Vagina (tissue), 2 donors: ENCODE measurements at regions not wholly inside any gene's neighbourhood (a gene's known extent, or its start where the extent isn't known, plus 50 kb on each side); places are given as distances from the start of the nearest gene placed in this dataset.

Experiments used
- DNase-seq, 2 donors: peaks; one replicate each; pipeline ENCODE4 v3.0.0-alpha.2; 2017; ENCODE audit errors: extremely low spot score in 2 of 2
- H3K27ac ChIP-seq: fragments of 200-600 bp; sonication (generic); one replicate; pipeline ENCODE4 v1.5.1; 2019
- H3K27me3 ChIP-seq: fragments of 200-600 bp; sonication (generic); one replicate; pipeline ENCODE4 v1.5.1; 2019
- H3K36me3 ChIP-seq, 2 donors: fragments of 200-600 bp; sonication (generic); one replicate each; pipeline ENCODE4 v1.5.1; 2017 to 2019
- H3K4me1 ChIP-seq: fragments of 200-600 bp; sonication (generic); one replicate; pipeline ENCODE4 v1.5.1; 2019
- H3K4me3 ChIP-seq, 2 donors: fragments of 200-600 bp; sonication (generic); 1 replicate in 1 of 2; 2 replicates in 1 of 2; pipeline ENCODE4 v1.5.1; 2016 to 2019
- H3K9me3 ChIP-seq: fragments of 200-600 bp; sonication (generic); one replicate; pipeline ENCODE4 v1.5.1; 2019
- CTCF ChIP-seq, 3 experiments: fragments of 450-650 bp in 2 of 3; fragments of 200-600 bp in 1 of 3; sonication (generic) in 1 of 3; IDR thresholded peaks; one replicate each; pipeline ENCODE4 v1.5.1; 2017 to 2019; ENCODE audit warnings: antibody characterized with exemption in 3 of 3, mild to moderate bottlenecking in 2 of 3, moderate library complexity in 2 of 3
- POLR2A ChIP-seq, 2 donors: fragments of 450-650 bp; IDR thresholded peaks; one replicate each; pipeline ENCODE4 v1.6.1; 2017; ENCODE audit warnings: antibody characterized with exemption in 2 of 2, mild to moderate bottlenecking in 2 of 2, moderate library complexity in 2 of 2
- POLR2AphosphoS5 ChIP-seq, 2 donors: sonication (generic); formaldehyde crosslinking; IDR thresholded peaks; one replicate each; pipeline ENCODE4 v1.9.0; 2017; ENCODE audit warnings: antibody characterized with exemption in 2 of 2, mild to moderate bottlenecking in 2 of 2, low read depth in 1 of 2; ENCODE audit not compliant: insufficient read depth in 1 of 2
- intact Hi-C: fragments of 100-400 bp; cut with DNase I; formaldehyde crosslinking; loops from one replicate; pipeline ENCODE4 v1.15.1; 2023

GRCh38 chr1:219329578-219329977 lies 155.9 kb downstream of the LYPLAL1 start:
- TF ChIP-seq POLR2AphosphoS5 (IDR thresholded peaks at IDR 0.05; ENCODE audit: insufficient read depth in 1 of 2, low read depth in 1 of 2) (no peak), CTCF (IDR thresholded peaks at IDR 0.05) (no peak), POLR2A (IDR thresholded peaks at IDR 0.05) (no peak)
- H3K27me3 ChIP-seq = no peaks in the 10 kb centered on the region
- no peak overlapping the region for H3K27ac ChIP-seq
- DNase-seq = no peak
- H3K4me3 ChIP-seq = no peak overlapping the region
- H3K9me3 ChIP-seq = no peaks in the 10 kb centered on the region
- H3K4me1 ChIP-seq = no peaks in the 10 kb centered on the region
- no peaks in the 10 kb centered on the region for H3K36me3 ChIP-seq
- intact Hi-C loops = no loop called here

- DNase-seq = no peak
- no peak overlapping the region for H3K27ac ChIP-seq
- H3K27me3 ChIP-seq = no peaks in the 10 kb centered on the region
- no peak for TF ChIP-seq CTCF (IDR thresholded peaks at IDR 0.05)
- TF ChIP-seq POLR2AphosphoS5 (IDR thresholded peaks at IDR 0.05; ENCODE audit: insufficient read depth in 1 of 2, low read depth in 1 of 2) = no peak
- no peak for TF ChIP-seq POLR2A (IDR thresholded peaks at IDR 0.05)
- no peaks in the 10 kb centered on the region for H3K36me3 ChIP-seq
- no peak overlapping the region for H3K4me3 ChIP-seq
- intact Hi-C loops = no loop called here
- no peaks in the 10 kb centered on the region for H3K4me1 ChIP-seq
- no peaks in the 10 kb centered on the region for H3K9me3 ChIP-seq
Observed at GRCh38 chr1:219326843-219327242, 153.2 kb downstream of the LYPLAL1 start.

DNA sequence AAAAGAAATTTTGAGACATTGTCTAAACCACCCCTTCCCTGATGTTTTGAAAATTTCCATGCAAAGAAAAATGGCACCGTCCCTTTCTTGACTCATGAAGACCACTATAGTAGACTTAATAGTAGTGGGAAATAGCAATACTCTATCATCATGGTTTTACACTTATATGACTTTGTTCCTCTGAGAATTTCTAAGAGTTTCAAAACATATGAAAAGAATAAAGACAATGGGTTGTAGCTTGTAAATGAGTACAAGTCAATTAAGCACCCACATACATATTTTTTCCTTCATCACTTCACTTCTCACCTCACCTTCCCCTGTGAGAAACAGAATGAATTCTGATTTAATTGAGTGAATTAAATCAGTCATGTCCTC lies 151.7 kb downstream of the LYPLAL1 start:
- intact Hi-C loops = no loop called here
- TF ChIP-seq POLR2A (IDR thresholded peaks at IDR 0.05) = no peak
- no peak for TF ChIP-seq POLR2AphosphoS5 (IDR thresholded peaks at IDR 0.05; ENCODE audit: insufficient read depth in 1 of 2, low read depth in 1 of 2)
- no peak for TF ChIP-seq CTCF (IDR thresholded peaks at IDR 0.05)
- no peak overlapping the region for H3K4me3 ChIP-seq
- no peaks in the 10 kb centered on the region for H3K27me3 ChIP-seq
- DNase-seq = no peak
- no peak overlapping the region for H3K27ac ChIP-seq
- H3K36me3 ChIP-seq = no peaks in the 10 kb centered on the region
- H3K4me1 ChIP-seq = no peaks in the 10 kb centered on the region
- no peaks in the 10 kb centered on the region for H3K9me3 ChIP-seq

DNA sequence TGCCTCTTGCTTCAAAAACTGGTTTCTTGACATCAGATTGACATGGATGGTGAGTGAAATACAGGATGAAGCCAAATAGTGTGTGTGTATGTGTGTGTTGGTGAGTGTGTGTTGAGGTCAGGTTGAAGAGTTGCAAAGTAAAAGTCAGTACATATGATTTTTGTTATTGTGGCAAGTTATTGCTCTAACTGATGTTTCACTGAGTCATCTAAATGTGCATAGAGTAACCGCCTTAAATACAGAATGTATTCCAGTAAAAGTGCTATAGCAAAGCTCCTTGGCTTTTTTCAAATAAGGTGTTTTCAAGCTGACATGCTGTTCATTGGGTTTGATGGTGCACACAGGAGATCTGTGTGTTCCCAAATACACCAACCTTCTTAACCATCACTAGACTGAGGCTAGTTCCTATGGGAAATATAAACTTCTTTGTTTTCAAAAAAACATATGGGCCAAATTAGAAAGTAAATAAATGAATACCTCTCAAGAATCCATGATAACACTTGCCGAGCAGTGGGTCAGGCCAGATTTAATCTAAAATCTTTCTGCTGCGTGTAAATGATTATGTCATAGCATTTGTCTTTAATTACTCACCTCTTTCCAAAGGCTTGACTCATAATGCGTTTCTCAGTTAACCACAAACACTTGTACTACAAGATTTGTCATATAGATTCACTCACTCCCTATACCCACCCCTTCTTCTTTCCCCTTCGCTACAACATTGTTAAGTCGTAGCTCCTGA lies 151.1 kb downstream of the LYPLAL1 start:
- Histone ChIP-seq H3K27ac (no peak overlapping the region), H3K27me3 (no peaks in the 10 kb centered on the region), H3K4me1 (no peaks in the 10 kb centered on the region), H3K36me3 (no peaks in the 10 kb centered on the region), H3K4me3 (no peak overlapping the region), H3K9me3 (no peaks in the 10 kb centered on the region)
- TF ChIP-seq POLR2A (IDR thresholded peaks at IDR 0.05) (no peak), POLR2AphosphoS5 (IDR thresholded peaks at IDR 0.05; ENCODE audit: insufficient read depth in 1 of 2, low read depth in 1 of 2) (no peak), CTCF (IDR thresholded peaks at IDR 0.05) (no peak)
- no peak for DNase-seq
- intact Hi-C loops = no loop called here

- no peak overlapping the region for H3K4me3 ChIP-seq
- DNase-seq = no peak
- H3K27ac ChIP-seq = no peak overlapping the region
- H3K36me3 ChIP-seq = no peaks in the 10 kb centered on the region
- intact Hi-C loops = no loop called here
- no peaks in the 10 kb centered on the region for H3K27me3 ChIP-seq
- no peaks in the 10 kb centered on the region for H3K4me1 ChIP-seq
- H3K9me3 ChIP-seq = no peaks in the 10 kb centered on the region
- TF ChIP-seq POLR2A (IDR thresholded peaks at IDR 0.05) (no peak), CTCF (IDR thresholded peaks at IDR 0.05) (no peak), POLR2AphosphoS5 (IDR thresholded peaks at IDR 0.05; ENCODE audit: insufficient read depth in 1 of 2, low read depth in 1 of 2) (no peak)
Observed at GRCh38 chr1:219324171-219324570, 150.5 kb downstream of the LYPLAL1 start.
